Pancreas (tissue), 10 donors: ENCODE measurements at regions not wholly inside any gene's neighbourhood (a gene's known extent, or its start where the extent isn't known, plus 50 kb on each side); places are given as distances from the start of the nearest gene placed in this dataset.
A peak's percentile ranks its signal among the peaks of the same experiment; 100 is the strongest.
"Not testable (repeated sequence)": the region's sequence is repeated elsewhere in the genome, so short reads cannot be mapped to it uniquely, and the experiment has no call there.

ENCODE experiments used
- ATAC-seq, 4 donors: fragments of 200-7000 bp; cut with Tn5 transposase; one replicate each; pipeline versions ENCODE4 v1.8.0 to v1.9.1; 2020; ENCODE audit warnings: mild to moderate bottlenecking in 4 of 4, moderate library complexity in 4 of 4
- DNase-seq, 6 donors: peaks; one replicate each; pipeline ENCODE4 v3.0.0-alpha.2; 2020
- FAIRE-seq: peaks from 2 replicates; lab custom pipeline; 2012; peaks lifted over from hg19 to GRCh38; lab: Jason Lieb, UNC
- H3K27ac ChIP-seq, 4 donors: fragments of 200-600 bp; sonication (generic); 1 replicate in 3 of 4; 2 replicates in 1 of 4; pipeline versions ENCODE4 v1.5.0 to v1.8.0; 2020
- H3K27me3 ChIP-seq, 4 donors: fragments of 200-600 bp; one replicate each; pipeline ENCODE4 v1.8.0; 2021
- H3K36me3 ChIP-seq, 3 donors: fragments of 200-600 bp; sonication (generic) in 1 of 3; one replicate each; pipeline versions ENCODE4 v1.5.0 to v1.8.0; 2020 to 2021
- H3K4me1 ChIP-seq, 3 donors: fragments of 200-600 bp; one replicate each; pipeline ENCODE4 v1.8.0; 2021
- H3K4me3 ChIP-seq, 4 donors: fragments of 200-600 bp; sonication (generic) in 2 of 4; one replicate each; pipeline versions ENCODE4 v1.5.0 to v1.8.0; 2020 to 2021
- H3K9me3 ChIP-seq, 4 donors: fragments of 200-600 bp; one replicate each; pipeline ENCODE4 v1.8.0; 2021
- WGBS, 2 donors: extraction: QIAGEN DNeasy Blood & Tissue Kit; methylation state at CpG; one replicate each; pipeline ENCODE4 v1.1.7; 2013; 5-methylcytosine and 5-hydroxymethylcytosine counted together
- intact Hi-C, 3 donors: fragments of 100-400 bp; cut with DNase I; formaldehyde crosslinking; loops; one replicate each; pipeline versions ENCODE4 v1.11.1 to v1.14.2; 2022
- TF ChIP-seq, protein P1 (sequence below), 4 donors: fragments of 200-600 bp; sonication (generic) in 3 of 4; IDR thresholded peaks; one replicate each; pipeline versions ENCODE4 v1.5.0 to v1.8.0; 2021; ENCODE audit warnings: antibody characterized with exemption in 4 of 4
- donor health status: healthy with polysubstance abuse.
- donor health status: DM: no; HTN: no; CAD: no; lungs with moderate emphysema.
- donor health status: DM: no; HTN: no; CAD: no.
- donor health status: control.
- donor health status: control.
- donor health status: Bipolar disorder and iron deficiency.
- donor health status: DM: yes; HTN: yes; CAD: no.
- donor health status: DM: no; HTN: no; CAD: no.
- donor health status: DM: no; HTN: no; CAD: no.
- donor health status: DM: yes; HTN: yes; CAD: no.

DNA sequence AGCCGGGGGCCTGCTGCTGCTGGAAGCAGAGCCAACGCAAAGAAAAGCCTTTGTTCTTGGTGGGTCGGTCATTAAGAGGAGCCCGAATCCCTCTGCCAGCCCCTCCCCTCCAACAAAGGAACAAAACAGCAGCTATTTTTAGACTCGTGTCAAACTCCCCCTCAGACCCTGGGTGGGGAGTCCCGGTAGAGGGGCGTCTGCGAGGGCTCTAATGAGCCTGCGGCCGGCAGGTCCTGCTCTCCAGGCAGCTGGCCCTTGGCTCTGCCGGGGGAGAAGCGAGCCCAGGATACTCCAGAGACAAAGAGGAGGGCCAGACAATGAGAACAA is 114.0 kb downstream of the LHX2 start:
- FAIRE-seq, result no peak
- Histone ChIP-seq H3K27me3 (no peaks in the 10 kb centered on the region), H3K4me1 (no peaks in the 10 kb centered on the region), H3K4me3 (no peak overlapping the region), H3K27ac (no peak overlapping the region), H3K9me3 (no peaks in the 10 kb centered on the region), H3K36me3 (no peaks in the 10 kb centered on the region)
- WGBS, 2 donors, result 55 to 59% methylated on average over 12 of the region's 12 CpGs
- intact Hi-C loops, result loop anchor here in 2 of 3 donors (5.0 to 10.0 kb wide), 2 partner anchors 197 to 259 kb away; no protein-coding TSS in a partner anchor
- no peak for DNase-seq
- TF ChIP-seq, protein P1, sequence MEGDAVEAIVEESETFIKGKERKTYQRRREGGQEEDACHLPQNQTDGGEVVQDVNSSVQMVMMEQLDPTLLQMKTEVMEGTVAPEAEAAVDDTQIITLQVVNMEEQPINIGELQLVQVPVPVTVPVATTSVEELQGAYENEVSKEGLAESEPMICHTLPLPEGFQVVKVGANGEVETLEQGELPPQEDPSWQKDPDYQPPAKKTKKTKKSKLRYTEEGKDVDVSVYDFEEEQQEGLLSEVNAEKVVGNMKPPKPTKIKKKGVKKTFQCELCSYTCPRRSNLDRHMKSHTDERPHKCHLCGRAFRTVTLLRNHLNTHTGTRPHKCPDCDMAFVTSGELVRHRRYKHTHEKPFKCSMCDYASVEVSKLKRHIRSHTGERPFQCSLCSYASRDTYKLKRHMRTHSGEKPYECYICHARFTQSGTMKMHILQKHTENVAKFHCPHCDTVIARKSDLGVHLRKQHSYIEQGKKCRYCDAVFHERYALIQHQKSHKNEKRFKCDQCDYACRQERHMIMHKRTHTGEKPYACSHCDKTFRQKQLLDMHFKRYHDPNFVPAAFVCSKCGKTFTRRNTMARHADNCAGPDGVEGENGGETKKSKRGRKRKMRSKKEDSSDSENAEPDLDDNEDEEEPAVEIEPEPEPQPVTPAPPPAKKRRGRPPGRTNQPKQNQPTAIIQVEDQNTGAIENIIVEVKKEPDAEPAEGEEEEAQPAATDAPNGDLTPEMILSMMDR (IDR thresholded peaks at IDR 0.05), result no peak
- ATAC-seq, result no peak

DNA sequence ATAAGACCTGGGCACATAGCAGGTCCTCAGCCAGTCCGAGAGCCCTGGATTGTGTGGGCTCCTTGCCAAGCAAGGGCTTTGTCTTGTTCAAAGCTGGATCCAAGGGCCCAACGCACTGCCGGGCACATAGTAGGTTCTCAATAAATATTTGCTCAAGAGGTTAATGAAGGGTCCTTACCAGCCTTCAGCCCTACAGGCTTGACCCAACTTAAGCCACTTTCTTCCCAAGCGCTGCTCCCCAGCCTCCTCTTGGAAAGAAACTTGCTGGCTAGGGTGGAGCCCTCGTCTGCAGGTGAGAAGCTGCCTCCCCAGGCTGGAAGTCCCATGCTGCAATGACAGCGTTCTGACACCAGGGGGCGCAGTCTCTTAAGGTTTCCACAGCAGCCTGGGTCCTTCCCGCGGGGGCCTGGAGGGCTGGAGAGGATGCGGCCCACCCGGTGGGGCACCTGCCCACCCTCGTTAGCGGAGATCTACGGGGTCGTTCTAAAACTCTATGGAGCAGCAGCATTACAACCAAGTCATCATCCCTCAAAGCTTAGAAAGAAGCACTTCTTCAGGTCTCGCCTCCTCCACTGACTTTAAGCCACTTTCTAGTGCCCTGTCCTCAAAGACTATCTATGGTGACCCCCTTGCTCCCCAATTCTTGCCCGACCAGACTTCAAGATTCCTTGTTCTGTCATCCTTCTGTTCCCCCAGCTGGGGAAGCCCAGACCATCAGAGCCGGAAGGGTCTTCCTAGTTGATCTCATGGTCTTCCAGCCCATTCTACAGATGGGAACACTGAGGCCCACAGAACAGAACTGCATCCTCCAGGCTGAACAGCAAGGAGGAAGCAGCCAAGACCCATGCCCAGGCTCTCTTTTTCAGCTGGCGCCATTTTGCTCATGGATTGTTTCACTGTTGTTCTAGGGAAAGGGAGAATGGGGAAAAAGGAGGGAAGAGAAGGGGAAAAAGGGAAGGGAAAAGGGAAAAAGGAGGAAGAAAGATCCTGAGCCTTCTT is 115.4 kb downstream of the LHX2 start:
- Histone ChIP-seq H3K9me3 (no peaks in the 10 kb centered on the region), H3K27ac (no peak overlapping the region), H3K4me3 (no peak overlapping the region), H3K27me3 (no peaks in the 10 kb centered on the region), H3K36me3 (no peaks in the 10 kb centered on the region), H3K4me1 (no peaks in the 10 kb centered on the region)
- DNase-seq (peak; percentile 56 to 92 (median 80)), ATAC-seq (peak; percentile 79 to 96 (median 86)), FAIRE-seq (no peak)
- intact Hi-C loops, result loop anchor here in 2 of 3 donors (5.0 to 10.0 kb wide), 2 partner anchors 195 to 258 kb away; no protein-coding TSS in a partner anchor
- TF ChIP-seq, protein P1 (IDR thresholded peaks at IDR 0.05), result peak; percentile 97 to 99 (median 99)
- 30 to 34% methylated on average over 18 to 19 of the region's 19 CpGs for WGBS, 2 donors

- Histone ChIP-seq H3K9me3 (no peaks in the 10 kb centered on the region), H3K27me3 (no peaks in the 10 kb centered on the region), H3K36me3 (no peaks in the 10 kb centered on the region), H3K27ac (no peak overlapping the region), H3K4me3 (no peak overlapping the region), H3K4me1 (no peaks in the 10 kb centered on the region)
- no peak for DNase-seq
- intact Hi-C loops, result loop anchor here in 2 of 3 donors (5.0 to 10.0 kb wide), 2 partner anchors 194 to 256 kb away; no protein-coding TSS in a partner anchor
- 68 to 71% methylated on average over 12 of the region's 12 CpGs for WGBS, 2 donors
- TF ChIP-seq, protein P1 (IDR thresholded peaks at IDR 0.05), result no peak
- no peak for ATAC-seq
- FAIRE-seq, result no peak
Observed at GRCh38 chr9:124128568-124129166, 117.1 kb downstream of the LHX2 start.

DNA sequence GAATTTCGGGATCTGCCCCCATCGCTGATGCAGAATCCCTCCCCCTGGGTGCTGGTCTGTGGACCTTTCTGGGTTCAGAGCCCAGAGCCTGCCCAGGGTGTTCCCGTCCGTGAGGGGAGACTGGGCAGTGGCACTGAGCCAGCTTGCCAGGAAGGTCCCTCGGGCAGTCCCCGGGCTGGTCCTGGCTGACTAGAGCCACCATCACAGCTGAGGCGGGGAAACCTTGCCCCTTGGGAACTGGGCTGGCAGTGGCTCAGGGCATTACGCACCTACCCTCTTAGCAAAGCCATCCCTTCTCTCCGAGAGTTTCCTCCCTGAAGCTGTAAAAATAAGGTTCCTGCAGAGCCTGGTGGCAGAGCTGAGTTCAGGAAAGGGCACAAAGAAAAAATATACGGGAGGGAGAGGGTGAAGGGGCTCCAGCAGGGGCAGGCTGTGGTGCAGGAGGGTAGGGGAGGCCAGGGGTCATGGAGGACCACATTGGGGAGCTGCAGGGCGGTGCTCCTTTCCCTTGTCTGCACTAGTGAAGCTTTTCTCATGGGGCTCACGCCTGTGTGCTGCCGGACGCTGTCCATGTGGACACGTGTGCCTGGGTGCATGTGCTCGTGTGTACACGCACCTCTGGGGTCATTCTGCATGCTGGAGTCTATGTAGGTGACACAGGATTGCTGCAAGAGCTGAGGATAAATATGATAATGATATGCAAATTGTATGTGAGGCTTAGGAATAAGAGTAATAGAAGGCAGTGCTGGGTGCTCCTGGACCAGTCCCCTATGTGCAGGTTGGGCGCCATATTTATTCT is 118.9 kb downstream of the LHX2 start:
- TF ChIP-seq, protein P1 (IDR thresholded peaks at IDR 0.05), result no peak
- FAIRE-seq (no peak), DNase-seq (peak in 2 of 6 donors; percentile 22 to 66), ATAC-seq (no peak)
- no peaks in the 10 kb centered on the region for H3K9me3 ChIP-seq
- H3K4me1 ChIP-seq, result no peaks in the 10 kb centered on the region
- H3K4me3 ChIP-seq, result no peak overlapping the region
- no peak overlapping the region for H3K27ac ChIP-seq
- no peaks in the 10 kb centered on the region for H3K36me3 ChIP-seq
- 65 to 80% methylated on average over 18 of the region's 18 CpGs for WGBS, 2 donors
- no peaks in the 10 kb centered on the region for H3K27me3 ChIP-seq
- intact Hi-C loops, result no loop called here

GRCh38 chr9:124131518-124131917 is 120.0 kb downstream of the LHX2 start:
- DNase-seq, intact Hi-C loops, H3K36me3 ChIP-seq, H3K27me3 ChIP-seq, ATAC-seq, FAIRE-seq, H3K27ac ChIP-seq, H3K4me3 ChIP-seq, H3K4me1 ChIP-seq, H3K9me3 ChIP-seq: not testable (repeated sequence)
- WGBS, 2 donors, result 74 to 85% methylated on average over 7 of the region's 7 CpGs
